PFSK-1 (cell line): ENCODE measurements at regions not wholly inside any gene's neighbourhood (a gene's known extent, or its start where the extent isn't known, plus 50 kb on each side); places are given as distances from the start of the nearest gene placed in this dataset.

Experiments used
- FOXP2 ChIP-seq: optimal IDR thresholded peaks from 2 replicates; pipeline ENCODE3; 2011; ENCODE audit warnings: borderline replicate concordance, control low read depth, inconsistent platforms; ENCODE audit not compliant: insufficient read depth; ENCODE audit errors: extremely low read length, extremely low read depth
- POLR2AphosphoS5 ChIP-seq: IDR thresholded peaks from 2 replicates; pipeline ENCODE4 v1.6.1; 2012; ENCODE audit warnings: low read depth, mild to moderate bottlenecking, control low read depth, low read length, moderate library complexity
- SIN3A ChIP-seq: IDR thresholded peaks from 2 replicates; pipeline ENCODE4 v1.6.1; 2012; ENCODE audit warnings: mild to moderate bottlenecking, low read length, moderate library complexity, borderline replicate concordance; ENCODE audit not compliant: insufficient read depth
- TAF1 ChIP-seq: IDR thresholded peaks from 2 replicates; pipeline ENCODE4 v1.6.1; 2012; ENCODE audit warnings: low read length, control low read depth, borderline replicate concordance; ENCODE audit not compliant: insufficient read depth
- TF ChIP-seq, protein P1 (sequence below), 2 experiments: IDR thresholded peaks; 2 replicates each; pipeline versions ENCODE4 v1.6.1 to v1.8.0; 2011 to 2012; ENCODE audit warnings: low read depth in 2 of 2, low read length in 2 of 2, control low read depth in 1 of 2, inconsistent platforms in 1 of 2, mild to moderate bottlenecking in 1 of 2, moderate library complexity in 1 of 2; ENCODE audit not compliant: insufficient read depth in 1 of 2

DNA sequence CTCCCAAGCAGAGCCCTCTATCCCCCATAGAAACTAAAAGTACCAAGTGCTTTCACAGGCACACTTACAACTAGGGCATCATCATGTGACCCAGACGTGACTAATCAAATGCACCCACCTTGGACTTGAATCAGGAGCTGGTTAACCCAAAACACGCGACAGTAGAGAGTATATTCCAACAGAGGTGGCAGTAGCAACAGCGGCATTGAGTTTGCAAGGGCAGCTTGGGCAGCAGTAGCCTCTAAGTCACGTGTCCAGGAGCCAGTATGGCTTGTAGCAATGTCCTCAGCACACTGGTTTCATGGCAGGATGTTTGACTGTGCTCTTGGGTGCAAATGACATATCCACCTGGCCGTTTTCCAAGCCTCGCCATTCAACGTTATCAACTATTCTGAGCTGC, 73.4 kb upstream of the DNAH5 start:
- TF ChIP-seq, protein P1, sequence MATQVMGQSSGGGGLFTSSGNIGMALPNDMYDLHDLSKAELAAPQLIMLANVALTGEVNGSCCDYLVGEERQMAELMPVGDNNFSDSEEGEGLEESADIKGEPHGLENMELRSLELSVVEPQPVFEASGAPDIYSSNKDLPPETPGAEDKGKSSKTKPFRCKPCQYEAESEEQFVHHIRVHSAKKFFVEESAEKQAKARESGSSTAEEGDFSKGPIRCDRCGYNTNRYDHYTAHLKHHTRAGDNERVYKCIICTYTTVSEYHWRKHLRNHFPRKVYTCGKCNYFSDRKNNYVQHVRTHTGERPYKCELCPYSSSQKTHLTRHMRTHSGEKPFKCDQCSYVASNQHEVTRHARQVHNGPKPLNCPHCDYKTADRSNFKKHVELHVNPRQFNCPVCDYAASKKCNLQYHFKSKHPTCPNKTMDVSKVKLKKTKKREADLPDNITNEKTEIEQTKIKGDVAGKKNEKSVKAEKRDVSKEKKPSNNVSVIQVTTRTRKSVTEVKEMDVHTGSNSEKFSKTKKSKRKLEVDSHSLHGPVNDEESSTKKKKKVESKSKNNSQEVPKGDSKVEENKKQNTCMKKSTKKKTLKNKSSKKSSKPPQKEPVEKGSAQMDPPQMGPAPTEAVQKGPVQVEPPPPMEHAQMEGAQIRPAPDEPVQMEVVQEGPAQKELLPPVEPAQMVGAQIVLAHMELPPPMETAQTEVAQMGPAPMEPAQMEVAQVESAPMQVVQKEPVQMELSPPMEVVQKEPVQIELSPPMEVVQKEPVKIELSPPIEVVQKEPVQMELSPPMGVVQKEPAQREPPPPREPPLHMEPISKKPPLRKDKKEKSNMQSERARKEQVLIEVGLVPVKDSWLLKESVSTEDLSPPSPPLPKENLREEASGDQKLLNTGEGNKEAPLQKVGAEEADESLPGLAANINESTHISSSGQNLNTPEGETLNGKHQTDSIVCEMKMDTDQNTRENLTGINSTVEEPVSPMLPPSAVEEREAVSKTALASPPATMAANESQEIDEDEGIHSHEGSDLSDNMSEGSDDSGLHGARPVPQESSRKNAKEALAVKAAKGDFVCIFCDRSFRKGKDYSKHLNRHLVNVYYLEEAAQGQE (IDR thresholded peaks at IDR 0.05; ENCODE audit: insufficient read depth in 1 of 2, low read depth in 2 of 2, low read length in 2 of 2), result no peak
- TF ChIP-seq SIN3A (no peak), POLR2AphosphoS5 (no peak), TAF1 (no peak), FOXP2 (no peak)

DNA sequence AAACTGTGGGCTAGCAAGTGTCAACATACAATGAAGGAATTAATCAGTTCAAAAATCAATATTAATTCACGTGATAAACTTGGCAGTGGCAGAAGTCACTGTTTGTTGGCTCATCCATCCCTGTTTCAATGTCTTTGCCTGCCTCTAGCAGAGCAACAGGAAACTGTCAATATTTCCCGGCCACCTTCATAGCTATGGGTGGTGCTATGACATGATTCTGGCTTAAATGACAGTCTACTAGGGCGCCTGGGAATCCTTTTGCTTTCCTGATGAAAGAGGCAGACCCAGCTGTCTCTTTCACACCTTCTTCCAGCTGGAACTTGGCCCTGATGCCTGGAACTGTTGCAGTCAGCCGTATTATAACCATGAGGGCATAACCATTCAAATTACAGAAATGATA, 72.1 kb upstream of the DNAH5 start:
- no peak for TF ChIP-seq FOXP2
- no peak for TF ChIP-seq TAF1
- no peak for TF ChIP-seq POLR2AphosphoS5
- no peak for TF ChIP-seq SIN3A
- TF ChIP-seq, protein P1 (IDR thresholded peaks at IDR 0.05; ENCODE audit: insufficient read depth in 1 of 2, low read depth in 2 of 2, low read length in 2 of 2), result no peak

DNA sequence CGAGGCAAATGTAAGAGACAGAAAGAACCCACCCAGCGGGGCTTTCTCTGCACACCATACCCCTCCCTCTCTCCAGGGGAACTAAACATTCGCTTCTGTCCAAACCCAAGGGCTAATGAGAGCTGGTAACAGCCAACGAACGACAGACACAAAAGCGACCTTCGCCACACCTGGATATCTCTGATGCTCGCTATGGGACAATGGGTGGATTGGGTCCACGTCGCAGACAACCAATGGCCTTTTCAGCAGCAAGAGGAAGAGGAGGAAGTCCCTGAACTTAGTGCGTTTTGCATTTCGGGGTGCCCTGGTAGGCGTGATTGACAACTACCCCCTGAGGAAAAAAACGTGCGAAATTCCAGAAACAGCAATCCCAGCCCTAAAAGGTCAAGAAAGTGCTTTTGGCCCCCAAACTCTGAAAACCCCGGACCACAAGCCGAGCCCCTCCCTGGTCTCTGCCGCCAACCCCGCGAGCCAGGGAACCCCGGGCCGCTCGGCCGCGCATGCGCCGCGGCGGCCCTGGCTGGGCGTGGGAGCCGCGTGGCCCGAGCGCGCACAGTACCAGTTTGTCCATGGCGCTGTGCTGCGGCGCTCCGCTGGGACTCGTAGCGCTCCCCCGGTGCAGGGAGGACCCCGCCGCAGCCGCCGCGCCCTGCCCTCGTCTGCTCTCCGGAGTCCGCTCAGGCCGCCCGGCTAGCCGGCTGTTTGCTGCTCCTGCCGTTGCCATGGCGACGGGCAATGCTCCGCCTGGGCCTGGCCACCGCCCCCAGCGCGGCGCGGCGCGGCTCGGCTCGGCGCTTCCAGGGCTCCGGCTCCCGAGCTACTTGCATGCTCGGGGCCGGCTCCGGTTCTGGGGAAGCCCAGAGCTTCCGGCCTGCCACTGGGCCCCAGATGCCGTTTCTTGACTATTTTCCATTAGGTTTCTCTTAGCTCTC, 66.9 kb upstream of the DNAH5 start:
- peak; percentile 75 for TF ChIP-seq FOXP2
- peak; percentile 47; the same call in 1 of the 2 replicates for TF ChIP-seq TAF1
- TF ChIP-seq POLR2AphosphoS5, result no peak
- peak; percentile 97; the same call in 1 of the 2 replicates for TF ChIP-seq SIN3A
- TF ChIP-seq, protein P1 (IDR thresholded peaks at IDR 0.05; ENCODE audit: insufficient read depth in 1 of 2, low read depth in 2 of 2, low read length in 2 of 2), result no peak

DNA sequence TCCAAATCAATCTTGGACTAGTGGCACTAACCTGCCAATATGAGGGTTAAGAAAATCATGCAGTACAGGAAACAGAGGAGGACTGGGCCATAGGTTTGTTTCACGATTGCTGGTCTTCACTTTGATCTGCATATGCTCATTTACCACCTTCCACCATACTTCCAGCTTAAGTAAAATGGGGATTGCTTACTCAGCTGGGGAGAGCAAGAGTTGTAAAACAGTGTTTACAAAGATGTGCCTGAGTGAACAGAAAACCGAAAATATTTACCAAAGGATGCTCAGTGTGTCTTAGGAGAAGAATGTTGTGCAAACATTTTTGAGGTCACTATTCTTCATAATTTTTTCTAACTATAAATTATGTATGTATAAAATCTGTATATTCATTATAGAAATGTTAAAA, 65.1 kb upstream of the DNAH5 start:
- TF ChIP-seq TAF1, result no peak
- no peak for TF ChIP-seq SIN3A
- no peak for TF ChIP-seq FOXP2
- TF ChIP-seq, protein P1 (IDR thresholded peaks at IDR 0.05; ENCODE audit: insufficient read depth in 1 of 2, low read depth in 2 of 2, low read length in 2 of 2), result no peak
- no peak for TF ChIP-seq POLR2AphosphoS5
